LoVo (cell line): ENCODE measurements at regions not wholly inside any gene's neighbourhood (a gene's known extent, or its start where the extent isn't known, plus 50 kb on each side); places are given as distances from the start of the nearest gene placed in this dataset.
"Not testable (repeated sequence)": the region's sequence is repeated elsewhere in the genome, so short reads cannot be mapped to it uniquely, and the experiment has no call there.

Experiments used
- DNase-seq: peaks from one replicate; pipeline ENCODE4 v3.0.0-alpha.2; 2016; ENCODE audit warnings: low spot score

- DNase-seq = no peak
Observed at GRCh38 chr4:106869551-106869950, 166.6 kb downstream of the DKK2 start.

- DNase-seq = no peak
Observed at GRCh38 chr4:106868381-106869035, 167.6 kb downstream of the DKK2 start.

- DNase-seq = no peak
Observed at GRCh38 chr4:106864231-106864630, 171.9 kb downstream of the DKK2 start.

GRCh38 chr4:106854569-106855351, 181.4 kb downstream of the DKK2 start:
- no peak for DNase-seq

- no peak for DNase-seq
Observed at GRCh38 chr4:106852426-106852825, 183.7 kb downstream of the DKK2 start.

GRCh38 chr4:106851726-106852125, 184.4 kb downstream of the DKK2 start:
- no peak for DNase-seq

- no peak for DNase-seq
Observed at GRCh38 chr4:106850691-106851090, 185.4 kb downstream of the DKK2 start.

- no peak for DNase-seq
Observed at GRCh38 chr4:106835919-106836318, 200.2 kb downstream of the DKK2 start.

GRCh38 chr4:106830879-106831278, 205.2 kb downstream of the DKK2 start:
- no peak for DNase-seq

- DNase-seq = no peak
Observed at GRCh38 chr4:106818764-106819163, 217.3 kb downstream of the DKK2 start.

- DNase-seq = no peak
Observed at GRCh38 chr4:106816496-106816895, 219.6 kb downstream of the DKK2 start.

- DNase-seq = no peak
Observed at GRCh38 chr4:106810122-106810521, 226.0 kb downstream of the DKK2 start.

- peak; percentile 33 for DNase-seq
Observed at GRCh38 chr4:106809076-106809475, 227.0 kb downstream of the DKK2 start.

GRCh38 chr4:106806158-106806797, 229.8 kb downstream of the DKK2 start:
- no peak for DNase-seq

GRCh38 chr4:106803083-106803482, 233.0 kb downstream of the DKK2 start:
- no peak for DNase-seq

- no peak for DNase-seq
Observed at GRCh38 chr4:106801386-106801785, 234.7 kb downstream of the DKK2 start.

GRCh38 chr4:106796876-106797275, 239.2 kb downstream of the DKK2 start:
- no peak for DNase-seq

- no peak for DNase-seq
Observed at GRCh38 chr4:106795326-106795725, 240.8 kb downstream of the DKK2 start.

- no peak for DNase-seq
Observed at GRCh38 chr4:106793933-106794332, 242.2 kb downstream of the DKK2 start.

GRCh38 chr4:106775636-106776035, 260.5 kb downstream of the DKK2 start:
- no peak for DNase-seq

- not testable (repeated sequence) for DNase-seq
Observed at GRCh38 chr4:106774055-106774454, 262.1 kb downstream of the DKK2 start.

- no peak for DNase-seq
Observed at GRCh38 chr4:106773076-106773905, 262.8 kb downstream of the DKK2 start.
